ENCODE measurements at regions not wholly inside any gene's neighbourhood (a gene's known extent, or its start where the extent isn't known, plus 50 kb on each side); places are given as distances from the start of the nearest gene placed in this dataset.

DNA sequence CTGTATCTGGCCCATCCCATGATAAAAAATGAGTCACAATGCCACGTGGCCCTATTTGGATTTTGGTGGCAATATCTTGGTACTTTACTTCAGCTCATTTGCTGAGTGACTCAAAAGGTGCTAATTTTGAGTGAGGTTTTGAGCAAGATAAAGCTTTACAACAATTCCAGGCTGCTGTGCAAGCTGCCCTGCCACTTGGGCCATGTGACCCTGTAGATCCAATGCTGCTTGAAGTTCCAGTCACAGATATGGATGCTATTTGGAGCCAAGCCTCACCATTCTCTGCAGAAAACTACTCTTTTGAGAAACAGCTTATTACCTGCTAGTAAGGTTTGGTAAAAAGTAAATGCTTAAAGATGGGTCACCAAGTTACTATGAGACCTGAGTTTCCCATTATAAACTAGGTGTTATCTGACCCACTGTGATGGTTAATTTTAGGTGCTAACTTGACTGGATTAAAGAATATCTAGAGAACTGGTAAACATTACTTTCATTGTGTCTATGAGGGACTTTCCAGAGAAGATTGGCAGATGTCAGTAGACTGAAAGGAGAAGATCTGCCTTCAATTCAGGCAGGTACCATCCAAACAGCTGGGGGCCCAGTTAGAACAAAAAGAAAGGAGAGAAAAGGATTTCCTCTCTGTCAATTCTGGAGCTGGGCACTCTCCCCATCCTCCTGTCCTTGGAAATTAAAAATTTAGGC, 1083.9 kb downstream of the DIPK2A start:
- Histone ChIP-seq H3K27me3 (ENCODE audit: control insufficient read depth, low read length) (no peaks in the 10 kb centered on the region), H3F3A (ENCODE audit: control insufficient read depth, insufficient read depth) (no peaks in the 10 kb centered on the region), H3K4me1 (ENCODE audit: control insufficient read depth, low read length) (no peaks in the 10 kb centered on the region), H3K36me3 (ENCODE audit: control insufficient read depth, low read length) (no peaks in the 10 kb centered on the region), H3K79me2 (ENCODE audit: control insufficient read depth, low read length) (no peaks in the 10 kb centered on the region), H3K9me3 (ENCODE audit: control insufficient read depth, insufficient read depth, low read length) (no peaks in the 10 kb centered on the region; the same call in 1 of the 2 replicates), H3K4me2 (ENCODE audit: low read length) (no peak overlapping the region), H3K27ac (ENCODE audit: low read depth, low read length) (no peak overlapping the region), H3K9me2 (replicated peaks; ENCODE audit: control insufficient read depth, low read length) (no peaks in the 10 kb centered on the region), H3K4me3 (ENCODE audit: low read length) (no peak overlapping the region), H4K20me1 (ENCODE audit: control insufficient read depth, insufficient read depth, low read depth, low read length) (no peaks in the 10 kb centered on the region)
- TF ChIP-seq, protein P1, sequence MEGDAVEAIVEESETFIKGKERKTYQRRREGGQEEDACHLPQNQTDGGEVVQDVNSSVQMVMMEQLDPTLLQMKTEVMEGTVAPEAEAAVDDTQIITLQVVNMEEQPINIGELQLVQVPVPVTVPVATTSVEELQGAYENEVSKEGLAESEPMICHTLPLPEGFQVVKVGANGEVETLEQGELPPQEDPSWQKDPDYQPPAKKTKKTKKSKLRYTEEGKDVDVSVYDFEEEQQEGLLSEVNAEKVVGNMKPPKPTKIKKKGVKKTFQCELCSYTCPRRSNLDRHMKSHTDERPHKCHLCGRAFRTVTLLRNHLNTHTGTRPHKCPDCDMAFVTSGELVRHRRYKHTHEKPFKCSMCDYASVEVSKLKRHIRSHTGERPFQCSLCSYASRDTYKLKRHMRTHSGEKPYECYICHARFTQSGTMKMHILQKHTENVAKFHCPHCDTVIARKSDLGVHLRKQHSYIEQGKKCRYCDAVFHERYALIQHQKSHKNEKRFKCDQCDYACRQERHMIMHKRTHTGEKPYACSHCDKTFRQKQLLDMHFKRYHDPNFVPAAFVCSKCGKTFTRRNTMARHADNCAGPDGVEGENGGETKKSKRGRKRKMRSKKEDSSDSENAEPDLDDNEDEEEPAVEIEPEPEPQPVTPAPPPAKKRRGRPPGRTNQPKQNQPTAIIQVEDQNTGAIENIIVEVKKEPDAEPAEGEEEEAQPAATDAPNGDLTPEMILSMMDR (IDR thresholded peaks at IDR 0.05; ENCODE audit: low read depth, low read length, poor library complexity, severe bottlenecking), result no peak
- no peak for TF ChIP-seq EZH2phosphoT487 (IDR thresholded peaks at IDR 0.05; ENCODE audit: borderline replicate concordance, low read length)

DNA sequence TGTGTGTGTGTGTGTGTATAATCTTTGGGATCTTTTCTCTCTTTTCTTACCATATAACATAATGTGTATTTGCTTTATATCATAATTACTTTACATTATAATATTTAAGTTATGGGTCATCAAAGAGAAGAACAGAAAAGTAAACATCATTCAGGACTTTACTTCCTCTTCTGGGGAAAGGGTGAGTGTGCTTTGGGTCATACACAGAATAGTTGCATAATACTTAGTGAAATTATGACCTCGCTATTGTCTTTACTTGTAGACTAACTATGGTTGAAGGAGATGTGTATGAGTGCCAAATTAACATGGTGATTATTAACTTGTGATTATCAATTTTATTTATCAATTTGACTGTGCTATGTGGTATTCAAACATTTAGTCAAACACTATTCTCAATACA, 1086.9 kb downstream of the DIPK2A start:
- no peaks in the 10 kb centered on the region for H4K20me1 ChIP-seq (ENCODE audit: control insufficient read depth, insufficient read depth, low read depth, low read length)
- H3K36me3 ChIP-seq (ENCODE audit: control insufficient read depth, low read length), result no peaks in the 10 kb centered on the region
- no peaks in the 10 kb centered on the region for H3K27me3 ChIP-seq (ENCODE audit: control insufficient read depth, low read length)
- no peaks in the 10 kb centered on the region for H3F3A ChIP-seq (ENCODE audit: control insufficient read depth, insufficient read depth)
- H3K9me3 ChIP-seq (ENCODE audit: control insufficient read depth, insufficient read depth, low read length), result no peaks in the 10 kb centered on the region; the same call in 1 of the 2 replicates
- H3K27ac ChIP-seq (ENCODE audit: low read depth, low read length), result no peak overlapping the region
- no peaks in the 10 kb centered on the region for H3K9me2 ChIP-seq (replicated peaks; ENCODE audit: control insufficient read depth, low read length)
- no peaks in the 10 kb centered on the region for H3K4me1 ChIP-seq (ENCODE audit: control insufficient read depth, low read length)
- TF ChIP-seq EZH2phosphoT487 (IDR thresholded peaks at IDR 0.05; ENCODE audit: borderline replicate concordance, low read length), result no peak
- TF ChIP-seq, protein P1 (IDR thresholded peaks at IDR 0.05; ENCODE audit: low read depth, low read length, poor library complexity, severe bottlenecking), result no peak
- H3K4me2 ChIP-seq (ENCODE audit: low read length), result no peak overlapping the region
- H3K79me2 ChIP-seq (ENCODE audit: control insufficient read depth, low read length), result no peaks in the 10 kb centered on the region
- no peak overlapping the region for H3K4me3 ChIP-seq (ENCODE audit: low read length)

DNA sequence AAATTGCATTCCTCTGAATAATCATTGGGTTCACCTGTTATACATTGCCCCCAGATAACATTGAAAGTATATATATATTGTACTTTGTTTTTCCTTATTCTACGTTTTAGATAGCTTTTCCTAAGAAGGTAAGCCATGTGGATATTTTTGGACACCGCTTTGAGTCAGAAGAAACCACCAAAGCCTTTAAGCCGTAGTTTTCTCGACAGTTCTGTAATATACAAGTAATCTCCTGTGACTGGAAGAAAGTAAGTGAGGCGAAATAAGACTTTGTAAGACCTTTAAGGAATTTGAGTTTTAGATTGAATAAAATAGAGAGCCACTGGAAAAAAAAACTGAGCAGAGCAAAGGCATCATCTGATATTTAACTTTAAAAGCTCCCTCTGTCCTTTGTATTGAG, 1092.0 kb downstream of the DIPK2A start:
- H3F3A ChIP-seq (ENCODE audit: control insufficient read depth, insufficient read depth), result no peaks in the 10 kb centered on the region
- H3K27me3 ChIP-seq (ENCODE audit: control insufficient read depth, low read length), result no peaks in the 10 kb centered on the region
- H3K27ac ChIP-seq (ENCODE audit: low read depth, low read length), result no peak overlapping the region
- TF ChIP-seq, protein P1 (IDR thresholded peaks at IDR 0.05; ENCODE audit: low read depth, low read length, poor library complexity, severe bottlenecking), result no peak
- TF ChIP-seq EZH2phosphoT487 (IDR thresholded peaks at IDR 0.05; ENCODE audit: borderline replicate concordance, low read length), result no peak
- no peaks in the 10 kb centered on the region for H4K20me1 ChIP-seq (ENCODE audit: control insufficient read depth, insufficient read depth, low read depth, low read length)
- H3K4me3 ChIP-seq (ENCODE audit: low read length), result no peak overlapping the region
- H3K9me3 ChIP-seq (ENCODE audit: control insufficient read depth, insufficient read depth, low read length), result no peaks in the 10 kb centered on the region; the same call in 1 of the 2 replicates
- no peaks in the 10 kb centered on the region for H3K4me1 ChIP-seq (ENCODE audit: control insufficient read depth, low read length)
- no peak overlapping the region for H3K4me2 ChIP-seq (ENCODE audit: low read length)
- no peaks in the 10 kb centered on the region for H3K36me3 ChIP-seq (ENCODE audit: control insufficient read depth, low read length)
- H3K79me2 ChIP-seq (ENCODE audit: control insufficient read depth, low read length), result no peaks in the 10 kb centered on the region
- no peaks in the 10 kb centered on the region for H3K9me2 ChIP-seq (replicated peaks; ENCODE audit: control insufficient read depth, low read length)

Measured in DOHH2 (cell line).